ENCODE measurements at regions not wholly inside any gene's neighbourhood (a gene's known extent, or its start where the extent isn't known, plus 50 kb on each side); places are given as distances from the start of the nearest gene placed in this dataset.

DNA sequence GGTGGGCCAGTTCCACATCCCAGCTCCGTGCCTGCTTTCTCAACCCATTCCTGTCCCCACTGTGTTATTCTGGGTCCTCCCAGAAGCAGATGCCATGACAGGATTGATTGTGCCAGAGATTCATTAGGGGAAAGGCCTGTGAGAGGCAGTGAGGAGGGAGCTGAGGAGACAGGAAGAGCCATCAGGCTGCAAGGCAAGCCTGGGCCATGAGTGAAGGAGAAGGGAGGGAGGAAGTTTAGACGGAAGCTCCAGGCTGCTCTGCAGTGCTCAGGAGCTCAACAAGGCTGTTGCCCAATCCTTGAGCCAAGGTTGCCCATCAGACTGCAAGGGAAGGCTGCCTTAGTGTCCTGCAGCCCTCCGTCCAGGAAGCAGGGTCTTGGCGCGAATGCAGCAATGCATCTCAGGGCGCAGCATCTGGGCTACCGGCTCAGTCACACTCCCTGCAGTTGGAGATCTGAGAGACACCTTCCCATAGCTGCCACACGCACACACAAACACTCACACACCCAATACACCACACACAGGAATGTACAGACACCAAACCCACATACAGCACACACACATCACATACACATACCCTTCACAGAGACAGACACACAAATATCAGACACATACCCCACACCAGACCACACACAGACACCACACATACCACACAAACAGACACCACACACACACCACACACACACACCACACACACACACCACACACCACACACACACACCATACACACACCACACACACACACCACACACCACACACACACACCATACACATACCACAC, 139.5 kb upstream of the NDUFV2 start:
- DNase-seq (ENCODE audit: low read depth in 4 of 4, low spot score in 1 of 4) = no peak

DNA sequence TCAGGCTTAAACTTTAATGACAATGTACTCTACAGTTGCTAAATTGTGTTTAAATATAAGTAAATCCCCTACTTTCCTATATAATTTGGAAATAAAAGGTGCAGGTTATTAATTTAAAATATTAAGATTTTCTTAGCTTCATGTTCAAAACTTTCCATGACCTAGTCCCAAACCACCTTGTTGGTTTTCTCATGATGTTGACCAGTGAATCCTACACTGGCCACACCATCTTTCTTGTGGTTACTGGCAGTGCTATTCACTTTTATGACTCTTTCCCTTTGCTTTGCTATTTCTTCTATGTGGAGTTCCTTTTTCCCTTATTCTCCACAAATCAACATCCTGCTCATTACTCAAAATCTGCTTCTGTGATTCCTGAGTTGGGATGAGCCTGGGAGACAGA, 138.6 kb upstream of the NDUFV2 start:
- DNase-seq (ENCODE audit: low read depth in 4 of 4, low spot score in 1 of 4) = no peak

- DNase-seq (ENCODE audit: low read depth in 4 of 4, low spot score in 1 of 4) = no peak
Measured at GRCh38 chr18:8965398-8965797, 137.1 kb upstream of the NDUFV2 start.

GRCh38 chr18:8966821-8967220, 135.7 kb upstream of the NDUFV2 start:
- DNase-seq (ENCODE audit: low read depth in 4 of 4, low spot score in 1 of 4) = no peak

GRCh38 chr18:8967573-8967972, 134.9 kb upstream of the NDUFV2 start:
- no peak for DNase-seq (ENCODE audit: low read depth in 4 of 4, low spot score in 1 of 4)

DNA sequence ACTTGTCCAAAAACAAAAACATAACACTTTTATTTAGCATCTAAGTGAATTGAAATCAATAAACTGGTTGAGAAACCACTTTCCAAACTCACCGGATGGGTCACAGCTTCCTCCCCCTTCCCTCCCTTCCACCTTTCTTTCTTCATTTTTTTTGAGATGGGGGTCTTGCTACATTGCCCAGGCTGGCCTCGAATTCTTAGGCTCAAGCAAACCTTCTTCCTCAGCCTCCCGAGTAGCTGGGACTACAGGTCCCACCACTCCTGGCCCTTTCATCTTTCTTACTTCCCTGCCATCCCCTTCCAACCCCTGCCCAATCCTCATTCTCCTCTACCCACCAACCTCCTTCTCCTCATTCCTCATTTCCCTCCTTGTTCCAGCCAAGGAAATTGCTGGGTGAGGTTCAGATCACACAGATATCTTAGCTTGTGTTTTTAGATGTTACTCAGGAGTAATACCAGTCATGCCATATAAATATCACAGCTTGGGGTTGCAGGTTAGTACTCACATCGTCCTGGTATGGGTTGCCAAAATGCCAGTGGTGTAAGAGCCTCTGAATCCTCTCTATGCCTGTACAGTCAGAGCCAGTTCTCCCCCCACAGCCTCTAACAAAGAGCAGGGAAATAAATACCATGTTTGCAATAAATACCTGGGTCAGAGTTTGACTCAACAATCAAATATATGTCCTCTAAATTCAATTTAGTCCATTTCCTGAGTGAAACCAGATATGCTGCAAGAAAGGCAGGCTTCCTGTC, 132.7 kb upstream of the NDUFV2 start:
- DNase-seq (ENCODE audit: low read depth in 4 of 4, low spot score in 1 of 4) = no peak

DNA sequence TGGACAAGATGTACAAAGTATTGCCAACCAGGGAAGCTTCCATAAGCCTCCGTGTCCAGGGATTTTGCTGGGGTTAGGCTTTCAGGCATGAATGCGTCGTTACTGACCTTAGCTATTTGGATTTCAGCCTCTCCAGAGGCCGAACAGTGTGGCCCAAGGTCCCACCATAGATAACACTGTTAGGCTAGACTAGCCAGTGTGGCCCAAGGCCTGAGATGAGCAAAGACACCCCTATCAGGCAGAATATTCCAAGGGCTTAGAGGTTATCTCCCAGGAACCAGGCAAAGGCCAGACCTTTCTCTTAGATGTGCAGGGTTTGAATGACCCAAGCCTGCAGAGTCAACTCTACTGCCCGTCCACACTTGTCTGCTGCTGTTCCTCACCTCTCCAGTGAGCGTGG, 131.7 kb upstream of the NDUFV2 start:
- DNase-seq (ENCODE audit: low read depth in 4 of 4, low spot score in 1 of 4) = no peak

DNA sequence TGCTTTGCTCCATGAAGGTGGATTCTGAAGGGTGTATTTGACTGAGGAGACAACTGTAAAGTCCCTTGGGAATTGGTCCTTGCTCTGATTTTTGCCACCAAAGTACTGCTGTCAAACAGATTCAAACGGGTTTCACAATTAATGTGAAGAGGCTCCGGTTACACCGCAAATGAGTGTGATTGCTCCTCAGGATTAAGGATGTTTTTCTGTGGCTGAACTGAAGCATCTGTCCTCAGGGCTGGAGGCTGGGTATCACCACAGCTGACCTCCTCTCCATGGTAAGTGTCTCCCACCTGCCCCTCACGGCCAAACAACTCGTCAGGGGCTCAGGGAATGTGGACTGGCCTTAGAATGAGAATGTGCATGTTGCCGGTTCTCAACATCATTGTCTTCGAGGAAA, 130.4 kb upstream of the NDUFV2 start:
- DNase-seq (ENCODE audit: low read depth in 4 of 4, low spot score in 1 of 4) = no peak

DNA sequence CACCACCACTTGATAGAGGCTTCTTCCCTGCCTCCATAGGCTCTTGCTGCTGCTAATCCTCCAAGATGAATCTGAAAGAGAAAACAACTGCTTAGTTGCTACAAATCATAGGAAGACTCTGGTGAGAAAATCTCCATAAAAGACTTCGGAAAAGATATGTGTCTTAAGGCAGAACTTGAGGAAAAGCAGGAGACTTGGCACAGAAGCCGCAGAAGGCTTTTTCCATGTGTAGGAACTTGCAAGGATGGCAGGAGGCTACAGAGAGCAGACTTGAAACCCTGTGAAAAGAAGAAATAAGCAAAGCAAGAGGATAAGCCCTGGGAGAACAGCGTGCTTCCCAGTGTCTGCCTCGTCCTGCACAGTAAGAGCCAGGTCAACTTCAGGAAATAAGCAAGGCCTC, 128.2 kb upstream of the NDUFV2 start:
- DNase-seq (ENCODE audit: low read depth in 4 of 4, low spot score in 1 of 4) = no peak

GRCh38 chr18:8974696-8975095, 127.8 kb upstream of the NDUFV2 start:
- no peak for DNase-seq (ENCODE audit: low read depth in 4 of 4, low spot score in 1 of 4)

DNA sequence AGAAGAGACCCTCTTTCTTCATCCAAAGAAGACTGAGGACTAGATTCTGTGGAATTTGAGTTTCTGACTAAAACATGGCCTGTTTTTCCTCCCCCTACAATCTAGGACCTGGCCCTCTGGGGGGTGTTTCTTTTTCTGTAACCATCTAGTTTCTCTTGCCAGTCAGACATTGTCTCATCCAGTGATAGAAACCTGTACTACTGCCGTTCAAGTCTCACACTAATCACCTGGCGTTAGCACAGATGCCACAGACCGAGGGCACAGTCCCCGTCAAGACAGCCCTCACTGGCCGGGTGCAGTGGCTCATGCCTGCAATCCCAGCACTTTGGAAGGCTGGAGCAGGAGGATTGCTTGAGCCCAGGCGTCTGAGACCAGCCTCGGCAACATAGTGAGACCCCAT, 126.9 kb upstream of the NDUFV2 start:
- no peak for DNase-seq (ENCODE audit: low read depth in 4 of 4, low spot score in 1 of 4)

GRCh38 chr18:8976606-8977005, 125.9 kb upstream of the NDUFV2 start:
- DNase-seq (ENCODE audit: low read depth in 4 of 4, low spot score in 1 of 4) = no peak

DNA sequence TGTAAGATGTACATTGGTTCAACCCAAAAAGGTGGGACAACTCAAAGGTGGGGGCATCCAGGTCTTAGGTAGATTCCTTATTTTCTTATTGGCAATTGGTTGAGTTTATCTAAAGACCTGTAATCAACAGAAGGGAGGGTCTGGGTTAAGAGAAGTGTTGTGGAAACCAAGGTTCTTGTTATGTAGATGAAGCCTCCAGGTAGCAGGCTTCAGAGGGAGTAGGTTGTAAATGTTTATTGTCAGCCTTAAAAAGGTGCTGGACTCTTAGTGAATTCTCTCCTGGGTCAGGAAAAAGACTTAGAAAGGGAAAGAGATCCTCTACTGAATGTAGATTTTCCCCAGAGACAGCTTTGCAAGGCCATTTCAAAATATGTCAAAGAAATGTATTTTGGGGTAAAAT, 125.3 kb upstream of the NDUFV2 start:
- DNase-seq (ENCODE audit: low read depth in 4 of 4, low spot score in 1 of 4) = no peak

- DNase-seq (ENCODE audit: low read depth in 4 of 4, low spot score in 1 of 4) = no peak
Measured at GRCh38 chr18:8977701-8978100, 124.8 kb upstream of the NDUFV2 start.

- no peak for DNase-seq (ENCODE audit: low read depth in 4 of 4, low spot score in 1 of 4)
Measured at GRCh38 chr18:8978394-8978793, 124.1 kb upstream of the NDUFV2 start.

DNA sequence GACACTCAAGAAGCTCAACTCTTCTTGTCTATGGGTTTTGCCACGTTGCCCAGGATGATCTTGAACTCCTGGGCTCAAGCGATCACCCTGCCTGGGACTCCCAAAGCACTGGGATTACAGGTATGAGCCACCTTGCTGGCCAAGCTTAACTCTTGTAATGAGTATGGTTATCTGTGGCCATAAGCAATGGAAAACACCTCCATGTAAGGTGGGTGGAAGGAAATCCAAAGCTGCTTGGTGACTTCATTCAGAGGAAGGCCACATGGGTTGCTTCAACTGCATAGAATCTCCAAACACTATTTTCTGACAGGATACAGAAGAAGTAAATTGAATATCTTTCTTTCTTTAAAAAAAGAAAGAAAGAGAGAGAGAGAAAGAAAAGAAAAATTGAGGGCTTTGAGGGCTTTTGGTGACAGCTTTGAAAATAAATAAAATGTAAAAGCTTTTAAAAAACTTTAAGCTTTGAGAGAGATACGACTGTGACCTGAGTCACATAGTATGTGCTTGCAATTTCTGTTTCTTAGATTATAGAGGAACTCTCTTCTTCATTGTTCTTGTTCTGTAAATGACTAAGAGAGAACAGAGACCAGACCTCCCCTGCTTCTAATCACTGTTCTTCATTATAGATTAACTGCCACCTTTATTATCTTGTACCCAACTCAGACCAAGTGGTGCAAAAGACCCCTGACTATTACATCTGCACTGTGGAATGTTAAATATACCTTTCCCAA, 123.1 kb upstream of the NDUFV2 start:
- no peak for DNase-seq (ENCODE audit: low read depth in 4 of 4, low spot score in 1 of 4)

- DNase-seq (ENCODE audit: low read depth in 4 of 4, low spot score in 1 of 4) = no peak
Measured at GRCh38 chr18:8980496-8980895, 122.0 kb upstream of the NDUFV2 start.

DNA sequence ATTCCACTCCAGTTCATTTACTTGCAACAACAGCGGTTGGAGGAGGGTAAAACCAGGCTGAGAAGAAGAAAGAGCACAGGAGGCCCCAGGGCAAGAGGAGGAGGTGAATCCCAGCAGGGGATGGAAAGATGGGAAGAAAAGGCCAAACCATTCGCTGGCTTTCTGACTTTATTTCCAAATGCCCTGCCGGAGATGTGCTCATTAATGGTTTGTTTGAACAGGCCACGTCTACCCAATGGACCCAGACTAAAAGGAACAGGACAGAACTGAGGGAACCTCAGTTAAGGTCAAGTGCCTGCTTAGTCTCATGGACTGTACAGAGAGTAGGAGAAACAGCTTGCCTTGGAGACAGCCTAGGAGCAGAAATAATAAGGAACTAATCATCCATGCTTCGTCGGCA, 121.6 kb upstream of the NDUFV2 start:
- DNase-seq (ENCODE audit: low read depth in 4 of 4, low spot score in 1 of 4) = no peak

GRCh38 chr18:8982416-8983183, 119.9 kb upstream of the NDUFV2 start:
- DNase-seq (ENCODE audit: low read depth in 4 of 4, low spot score in 1 of 4) = no peak

DNA sequence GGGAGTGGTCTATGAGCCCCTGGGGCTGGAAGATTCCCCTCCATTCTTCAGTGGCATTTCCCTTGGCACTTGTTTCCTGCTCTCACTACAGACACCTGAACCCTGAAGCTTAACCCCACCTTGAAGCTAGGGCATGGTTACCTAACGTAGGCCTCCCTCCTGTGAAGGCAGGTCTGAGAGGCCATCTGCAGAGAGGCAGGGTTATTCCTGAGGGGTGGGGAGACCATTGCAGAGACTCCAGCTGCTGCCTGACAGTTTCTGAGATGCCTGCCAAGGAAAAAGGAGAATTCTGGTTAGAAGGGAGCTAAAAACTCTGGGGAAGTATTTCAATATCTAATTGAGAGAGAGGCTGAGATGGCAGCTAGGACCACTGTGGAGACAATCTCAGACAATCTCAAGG, 119.3 kb upstream of the NDUFV2 start:
- DNase-seq (ENCODE audit: low read depth in 4 of 4, low spot score in 1 of 4) = no peak

DNA sequence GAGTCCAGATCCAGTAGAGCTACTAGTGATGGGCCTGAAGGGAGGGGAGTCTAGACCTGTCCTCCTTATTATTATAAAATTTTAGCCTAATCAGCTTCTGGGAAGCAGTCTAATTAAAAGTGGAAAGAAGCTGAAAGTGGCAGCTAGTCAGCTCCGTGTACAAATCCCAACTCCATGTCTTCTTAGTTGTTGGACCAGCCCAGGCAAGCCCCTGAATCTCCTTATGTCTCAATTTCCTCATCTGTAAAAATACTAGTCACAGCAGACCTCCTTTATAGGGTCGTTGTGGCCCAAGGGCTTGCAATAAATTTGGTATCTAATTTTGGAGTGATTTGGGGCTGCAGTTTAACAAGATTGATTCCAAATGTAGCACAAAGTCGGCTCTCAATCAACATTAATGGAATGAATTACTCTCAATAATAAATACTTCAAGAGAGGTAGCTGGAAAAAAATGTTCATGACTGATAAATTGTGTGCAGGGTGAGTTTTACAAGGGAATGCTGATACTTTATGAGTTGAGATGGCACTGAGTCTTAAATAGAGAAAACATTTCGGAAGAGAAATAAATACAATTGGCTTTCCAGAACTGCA, 118.3 kb upstream of the NDUFV2 start:
- no peak for DNase-seq (ENCODE audit: low read depth in 4 of 4, low spot score in 1 of 4)
